GM18951 (cell line): ENCODE measurements at regions not wholly inside any gene's neighbourhood (a gene's known extent, or its start where the extent isn't known, plus 50 kb on each side); places are given as distances from the start of the nearest gene placed in this dataset.

Source experiments
- POLR2A ChIP-seq: IDR thresholded peaks from 4 replicates; pipeline ENCODE4 v1.6.1; 2011; ENCODE audit warnings: mild to moderate bottlenecking; ENCODE audit not compliant: insufficient read length, insufficient read depth; ENCODE audit errors: extremely low read depth
- in situ Hi-C: fragments of 300-500 bp; cut with MboI; formaldehyde crosslinking; loops from one replicate; pipeline ENCODE4 v1.12.0; 2022; ENCODE audit warnings: low sequenced_read_pairs, mixed read lengths, inconsistent platforms; ENCODE audit not compliant: unreplicated experiment

DNA sequence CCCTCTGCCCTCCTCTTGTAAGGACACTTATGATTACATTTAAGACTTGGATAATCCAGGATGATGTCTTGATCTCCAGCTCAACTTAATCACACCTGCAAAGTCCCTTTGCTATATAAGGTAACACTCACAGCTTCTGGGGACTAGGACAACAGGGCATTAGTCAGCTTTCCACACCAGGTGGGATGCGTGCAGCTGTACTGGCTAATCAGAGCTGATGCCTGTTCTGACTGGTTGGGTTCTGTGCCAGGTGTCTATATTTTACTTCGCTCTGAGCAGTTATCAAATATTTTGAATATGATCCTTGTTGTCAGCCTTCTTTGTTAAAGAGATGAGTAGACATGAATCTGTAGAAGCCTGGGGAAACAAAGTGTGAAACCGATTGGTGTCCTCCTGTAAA, 115.5 kb upstream of the ATP8B1 start:
- TF ChIP-seq POLR2A = no peak
- in situ Hi-C loops = no loop called here

DNA sequence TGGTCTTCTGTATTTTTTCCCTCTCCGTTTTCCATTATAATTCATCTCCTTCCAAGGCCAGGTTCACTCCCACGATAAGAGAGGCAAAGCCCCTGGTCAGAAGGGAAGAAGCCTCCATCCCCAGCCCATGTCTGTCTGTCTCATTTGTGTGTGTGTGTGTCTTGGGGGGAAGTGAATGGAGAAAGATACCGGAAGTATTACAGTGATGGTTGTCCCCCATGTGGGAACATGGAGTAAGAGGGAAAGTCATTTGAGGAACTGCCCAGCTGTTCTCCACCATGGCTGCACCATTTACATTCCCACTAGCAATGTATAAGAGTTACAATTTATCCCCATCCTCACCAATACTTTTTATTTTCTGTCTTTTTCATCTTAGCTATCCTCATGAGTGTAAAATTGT, 113.6 kb upstream of the ATP8B1 start:
- TF ChIP-seq POLR2A = no peak
- in situ Hi-C loops = no loop called here

DNA sequence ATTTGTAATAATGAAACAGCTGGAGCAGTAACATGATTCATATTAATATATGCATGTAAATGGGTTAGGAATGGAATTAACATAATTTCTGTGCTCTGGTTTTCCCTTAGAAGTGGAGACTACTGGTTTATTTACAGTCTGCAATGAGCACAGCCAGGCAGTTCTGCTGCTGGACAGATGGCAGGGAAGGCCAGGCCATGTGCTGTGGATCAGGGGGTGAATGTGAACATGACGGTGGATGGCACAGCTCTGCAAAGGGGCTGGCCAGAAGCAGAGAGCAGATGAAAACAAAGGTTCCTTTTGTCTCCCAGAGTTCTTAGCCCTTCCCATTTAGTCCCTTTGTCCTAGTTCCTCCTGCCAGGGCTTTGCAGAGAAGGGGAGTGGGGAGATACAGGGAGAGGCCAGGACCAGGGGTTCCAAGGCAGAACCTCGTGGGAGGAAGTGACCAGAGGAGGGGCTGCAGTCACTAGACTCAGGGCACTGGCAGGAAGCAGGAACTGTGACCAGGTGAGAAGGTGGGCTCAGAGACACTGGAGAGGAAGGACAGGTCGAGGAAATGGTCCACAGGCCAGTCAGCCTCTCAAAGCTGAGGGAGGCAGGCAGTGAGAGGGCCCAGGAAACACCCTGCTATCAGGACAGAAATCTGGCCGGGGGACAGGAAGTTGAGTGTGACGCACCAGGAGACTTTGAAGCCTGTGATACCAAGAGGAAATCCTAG, 112.9 kb upstream of the ATP8B1 start:
- no peak for TF ChIP-seq POLR2A
- in situ Hi-C loops = no loop called here

DNA sequence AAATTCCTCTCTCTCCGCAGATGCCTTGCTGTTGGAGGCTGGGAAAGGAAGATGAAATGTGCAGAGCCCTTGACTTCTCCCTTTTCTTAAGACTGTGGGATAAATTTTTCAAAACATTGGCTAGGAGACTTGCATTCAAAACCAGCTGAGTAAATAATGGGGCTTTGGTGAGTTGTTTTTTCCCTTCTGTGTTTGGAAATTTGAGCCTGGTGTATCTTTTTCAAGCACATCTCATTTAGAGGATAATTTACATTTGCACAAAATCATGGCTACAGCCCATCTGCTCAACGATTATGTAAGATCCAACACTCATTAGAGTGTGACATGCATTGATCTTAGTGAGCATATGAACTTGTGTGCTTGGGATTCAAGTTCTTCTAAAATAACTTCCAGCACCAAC, 112.1 kb upstream of the ATP8B1 start:
- TF ChIP-seq POLR2A = no peak
- in situ Hi-C loops = no loop called here

DNA sequence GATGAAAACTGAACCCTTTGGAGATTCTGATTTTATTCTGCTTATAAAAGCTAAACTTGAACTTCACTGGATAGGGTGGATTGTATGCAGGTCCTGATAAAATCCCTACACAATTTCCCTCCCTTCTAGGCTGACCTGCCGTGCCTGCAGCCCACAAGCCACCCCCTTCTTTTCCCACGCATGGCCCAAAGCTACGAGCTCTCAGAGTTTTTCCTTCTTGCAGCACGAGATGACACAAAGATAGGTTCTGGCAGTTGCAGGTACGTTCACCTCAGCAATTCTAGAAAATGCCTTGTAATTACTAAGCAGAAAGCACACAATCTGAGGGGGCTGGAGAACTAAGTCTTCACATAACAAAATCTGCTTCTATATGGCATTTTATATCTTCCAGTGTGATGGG, 110.6 kb upstream of the ATP8B1 start:
- no peak for TF ChIP-seq POLR2A
- in situ Hi-C loops = no loop called here

DNA sequence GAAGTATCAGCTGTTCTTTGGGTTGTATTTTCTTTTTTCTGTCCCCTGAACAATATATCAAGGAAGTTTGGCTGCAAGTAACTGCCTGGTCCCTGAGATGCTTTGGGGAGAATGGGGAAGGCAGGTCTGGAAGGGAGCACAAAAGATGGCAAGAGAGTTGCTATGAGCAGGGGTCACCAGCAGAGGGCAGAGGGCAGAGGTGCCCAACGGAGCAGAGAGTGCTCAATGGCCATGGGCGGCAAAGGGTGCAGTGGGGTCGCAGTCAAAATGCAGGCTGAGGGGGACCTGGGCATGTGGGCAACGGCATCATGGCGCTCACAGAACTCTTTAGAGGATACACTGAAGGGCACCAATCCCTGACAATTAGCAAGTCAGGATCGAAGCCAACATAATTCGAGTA, 107.7 kb upstream of the ATP8B1 start:
- in situ Hi-C loops = no loop called here
- no peak for TF ChIP-seq POLR2A

DNA sequence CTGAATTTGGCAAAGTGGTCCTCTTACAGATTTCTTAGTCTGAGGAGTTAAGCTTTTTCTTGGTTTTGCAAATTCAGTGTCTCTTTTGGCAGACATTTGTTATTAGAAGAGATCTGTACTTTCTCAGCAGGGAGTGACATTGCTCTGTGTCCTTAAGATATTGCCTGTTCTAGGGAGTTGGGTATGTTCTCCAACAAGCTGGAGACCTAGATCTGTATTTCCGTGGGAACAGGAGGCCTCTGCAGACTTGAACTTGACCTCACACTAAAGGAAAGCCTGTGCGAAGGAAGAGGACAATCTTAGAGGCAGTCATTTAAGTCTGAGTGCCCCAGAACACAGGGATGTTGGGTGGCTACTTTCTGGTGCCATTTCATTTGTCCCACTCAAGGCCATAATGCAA, 107.0 kb upstream of the ATP8B1 start:
- in situ Hi-C loops = no loop called here
- TF ChIP-seq POLR2A = no peak

DNA sequence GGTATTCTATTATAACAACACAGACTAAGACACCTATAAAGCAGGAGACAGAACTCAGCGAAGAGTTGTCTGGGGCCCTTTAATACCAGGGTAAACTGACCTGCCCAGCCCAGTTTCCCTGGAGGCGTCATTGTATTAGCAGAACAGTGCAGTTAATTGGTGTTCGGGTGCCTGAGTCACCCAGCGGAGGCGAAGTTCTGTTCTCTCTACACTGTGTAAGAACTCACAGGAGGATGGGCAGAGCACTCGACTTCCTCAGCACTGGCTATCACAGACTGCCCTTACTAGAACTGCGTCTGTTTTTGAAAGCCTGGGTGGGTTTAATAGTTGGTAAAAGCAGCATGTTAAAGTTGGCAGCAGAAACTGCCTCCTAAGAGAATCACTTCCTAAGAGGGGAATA, 106.5 kb upstream of the ATP8B1 start:
- TF ChIP-seq POLR2A = no peak
- in situ Hi-C loops = no loop called here

DNA sequence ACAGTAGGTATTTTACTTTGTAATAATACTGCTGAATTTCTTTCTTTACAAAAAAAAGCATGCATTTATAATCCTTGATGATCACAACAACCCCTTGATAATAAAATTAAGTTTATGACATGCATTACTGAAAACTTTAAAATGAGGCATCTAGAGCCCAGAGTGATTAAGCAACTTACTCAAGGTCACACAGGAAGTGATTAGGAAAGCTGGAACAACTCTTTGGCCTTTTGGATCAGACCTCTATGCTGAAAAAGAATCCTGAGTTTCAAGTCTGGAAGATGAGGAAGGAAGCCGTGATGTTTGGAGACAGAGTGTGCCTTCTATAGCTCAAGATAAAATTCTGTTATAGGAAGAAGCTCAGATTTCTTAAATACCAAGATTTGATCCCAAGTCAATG, 105.0 kb upstream of the ATP8B1 start:
- TF ChIP-seq POLR2A = no peak
- in situ Hi-C loops = no loop called here

DNA sequence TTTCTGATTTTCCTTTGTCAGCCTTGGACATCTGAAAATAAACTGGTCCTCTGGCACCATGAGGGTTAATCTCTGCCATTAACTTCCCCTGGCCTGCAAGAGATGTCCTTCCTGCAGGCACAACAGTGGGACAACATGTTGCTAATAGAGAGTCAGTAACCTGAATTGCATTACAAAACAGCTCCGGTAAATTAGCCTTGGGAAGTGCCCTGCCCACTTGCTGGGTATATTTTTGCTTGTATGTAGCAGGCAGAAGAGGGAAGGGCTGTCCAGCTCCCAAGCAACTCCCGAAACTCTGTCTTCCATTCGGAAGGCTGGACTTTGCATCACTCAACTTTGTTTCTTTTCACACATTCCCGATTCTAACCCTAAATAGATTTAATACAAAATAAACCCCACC, 104.4 kb upstream of the ATP8B1 start:
- TF ChIP-seq POLR2A = no peak
- in situ Hi-C loops = no loop called here

DNA sequence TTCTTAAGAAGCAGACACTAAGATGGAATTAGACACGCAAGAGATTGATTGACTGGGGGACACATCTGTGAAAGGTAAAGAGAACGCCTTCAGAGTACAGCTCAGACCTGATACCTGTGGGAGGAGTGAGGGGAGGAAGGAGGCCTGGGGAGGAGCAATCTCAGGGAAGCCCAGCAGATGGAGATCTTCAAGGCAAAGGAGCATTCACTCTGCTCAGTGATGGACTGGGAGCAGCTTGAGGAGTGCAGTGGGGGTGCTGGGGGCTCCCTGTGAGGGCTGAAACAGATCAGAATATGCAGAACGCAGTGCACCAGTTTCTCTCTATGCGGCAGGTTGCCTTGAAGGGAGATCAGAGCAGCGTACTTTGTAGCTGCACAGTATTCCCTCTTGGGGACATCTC, 103.7 kb upstream of the ATP8B1 start:
- in situ Hi-C loops = no loop called here
- TF ChIP-seq POLR2A = no peak

DNA sequence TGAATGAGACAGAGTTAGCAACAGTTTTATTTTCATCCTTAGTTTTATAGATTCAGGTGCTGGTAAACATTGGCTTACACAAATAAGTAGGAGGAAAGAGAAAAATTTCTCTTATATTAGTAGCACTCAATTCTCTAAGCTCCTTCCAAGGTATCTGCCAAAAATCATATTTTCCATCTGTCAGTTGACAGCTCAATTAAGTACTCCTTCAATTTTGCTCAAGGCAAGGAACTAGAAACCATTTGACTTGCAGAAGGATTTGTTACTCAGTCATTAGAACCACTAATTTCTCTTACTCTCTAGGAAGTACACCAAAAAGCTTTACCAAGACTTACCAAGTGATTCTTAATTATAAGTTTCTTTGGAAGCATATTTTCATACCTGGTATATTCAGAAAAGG, 101.4 kb upstream of the ATP8B1 start:
- no peak for TF ChIP-seq POLR2A
- in situ Hi-C loops = no loop called here

DNA sequence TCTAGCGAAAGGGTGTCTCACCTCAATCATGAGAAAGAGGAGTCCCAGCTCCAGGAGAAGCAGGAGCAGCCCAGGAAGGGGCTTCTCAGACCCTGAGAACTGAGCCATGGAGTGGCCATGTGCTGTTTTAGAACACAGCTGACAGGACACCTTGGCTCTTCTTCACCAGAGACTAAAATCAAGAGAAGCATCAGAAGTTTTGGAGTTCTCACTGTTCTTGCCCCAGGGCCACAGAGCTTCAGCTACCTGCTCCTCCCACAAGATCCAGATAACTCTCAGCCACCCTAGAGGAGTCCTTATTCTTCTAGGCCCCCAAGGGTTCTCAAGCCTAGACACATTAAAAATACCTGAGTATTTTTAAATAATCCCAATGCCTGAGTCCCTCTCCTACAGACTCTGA, 99.6 kb upstream of the ATP8B1 start:
- in situ Hi-C loops = no loop called here
- no peak for TF ChIP-seq POLR2A

DNA sequence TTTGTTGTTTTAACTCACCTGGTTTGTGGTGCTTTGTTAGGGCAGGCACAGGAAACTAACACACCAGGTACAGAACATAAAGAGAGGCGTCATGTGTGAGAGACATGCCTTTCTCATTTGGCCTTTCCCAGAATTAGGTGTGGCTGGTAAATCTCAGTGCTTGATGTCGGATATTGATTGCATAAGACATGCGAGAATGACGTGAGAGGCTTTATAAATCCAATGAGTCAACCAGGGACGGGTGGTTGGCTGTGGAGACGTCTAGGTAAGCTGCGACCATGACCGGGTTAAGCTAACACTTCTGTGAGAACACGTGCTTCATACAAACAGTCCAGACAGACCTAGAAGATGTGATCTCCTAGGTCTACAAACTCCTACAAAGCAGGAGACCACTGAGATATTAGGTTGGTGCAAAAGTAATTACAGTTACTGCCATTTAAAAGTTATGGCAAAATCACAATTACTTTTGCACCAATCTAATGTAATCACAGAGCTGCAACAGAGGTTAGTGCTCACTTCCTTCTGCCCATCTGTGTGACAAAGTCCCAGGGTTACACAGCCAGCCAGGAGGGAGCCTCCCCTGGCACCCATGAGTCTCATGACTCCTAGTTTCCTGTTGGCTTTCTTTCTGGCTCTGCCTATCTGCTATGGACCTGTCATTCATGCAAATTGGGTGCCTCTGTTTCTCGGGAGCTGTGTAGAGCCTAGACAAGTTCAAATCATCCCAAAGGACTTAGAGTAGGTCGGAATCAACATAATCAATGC, 98.9 kb upstream of the ATP8B1 start:
- in situ Hi-C loops = no loop called here
- TF ChIP-seq POLR2A = no peak
